Mesenteric fat pad (tissue), 1 donor: ENCODE measurements at regions not wholly inside any gene's neighbourhood (a gene's known extent, or its start where the extent isn't known, plus 50 kb on each side); places are given as distances from the start of the nearest gene placed in this dataset.
"Not testable (repeated sequence)": the region's sequence is repeated elsewhere in the genome, so short reads cannot be mapped to it uniquely, and the experiment has no call there.

ENCODE experiments used
- DNase-seq: peaks from one replicate; pipeline ENCODE4 v3.0.0-alpha.2; 2020; ENCODE audit warnings: low spot score
- donor health status: DM: yes; HTN: yes; CAD: no.

DNA sequence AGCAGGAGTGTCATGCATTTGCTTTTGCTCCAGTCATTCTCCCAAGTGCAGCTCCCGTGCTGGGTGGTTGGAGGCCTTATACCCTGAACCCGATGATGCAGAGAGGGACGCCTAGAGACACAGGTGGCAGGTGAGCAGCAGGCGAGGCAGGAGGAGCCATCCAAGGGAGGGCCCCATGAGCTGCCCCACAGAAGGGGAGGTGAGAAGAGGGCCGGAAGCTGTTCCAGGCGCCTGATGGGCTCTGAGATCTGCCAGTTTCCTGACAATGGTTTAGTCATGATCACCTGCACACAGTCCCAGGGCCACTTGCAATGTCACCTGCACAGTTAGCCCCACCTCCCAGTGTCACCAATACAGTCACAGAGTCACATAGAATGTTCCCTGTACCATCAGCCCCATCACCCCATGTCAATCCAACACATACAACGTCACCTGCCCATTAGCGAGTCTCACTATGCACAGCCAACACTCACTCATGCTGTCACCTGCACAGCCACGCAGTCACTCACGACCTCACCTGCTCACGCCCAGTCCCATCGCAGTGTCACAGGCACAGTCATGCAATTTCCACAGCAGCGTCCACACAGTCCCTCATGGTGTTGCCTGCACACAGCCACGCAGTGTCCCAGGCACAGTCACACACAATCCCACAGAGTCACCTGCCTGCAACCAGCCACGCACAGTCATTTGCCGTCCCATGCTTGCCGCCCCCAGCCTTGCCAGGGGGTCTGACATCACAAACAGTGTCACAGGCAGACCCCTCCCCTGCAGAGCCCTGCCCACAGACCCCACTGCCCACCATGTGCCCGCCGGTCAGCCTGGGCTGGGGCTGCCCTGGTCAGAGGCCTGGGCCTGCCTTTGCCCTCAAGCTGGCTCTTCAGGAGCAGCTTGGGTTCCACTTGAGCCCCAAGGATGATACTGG is 113.4 kb downstream of the LHX2 start:
- no peak for DNase-seq

DNA sequence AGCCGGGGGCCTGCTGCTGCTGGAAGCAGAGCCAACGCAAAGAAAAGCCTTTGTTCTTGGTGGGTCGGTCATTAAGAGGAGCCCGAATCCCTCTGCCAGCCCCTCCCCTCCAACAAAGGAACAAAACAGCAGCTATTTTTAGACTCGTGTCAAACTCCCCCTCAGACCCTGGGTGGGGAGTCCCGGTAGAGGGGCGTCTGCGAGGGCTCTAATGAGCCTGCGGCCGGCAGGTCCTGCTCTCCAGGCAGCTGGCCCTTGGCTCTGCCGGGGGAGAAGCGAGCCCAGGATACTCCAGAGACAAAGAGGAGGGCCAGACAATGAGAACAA is 114.0 kb downstream of the LHX2 start:
- DNase-seq, result no peak

GRCh38 chr9:124126648-124127646 is 115.4 kb downstream of the LHX2 start:
- DNase-seq, result peak; percentile 91

- no peak for DNase-seq
Measured at GRCh38 chr9:124128568-124129166, 117.1 kb downstream of the LHX2 start.

DNA sequence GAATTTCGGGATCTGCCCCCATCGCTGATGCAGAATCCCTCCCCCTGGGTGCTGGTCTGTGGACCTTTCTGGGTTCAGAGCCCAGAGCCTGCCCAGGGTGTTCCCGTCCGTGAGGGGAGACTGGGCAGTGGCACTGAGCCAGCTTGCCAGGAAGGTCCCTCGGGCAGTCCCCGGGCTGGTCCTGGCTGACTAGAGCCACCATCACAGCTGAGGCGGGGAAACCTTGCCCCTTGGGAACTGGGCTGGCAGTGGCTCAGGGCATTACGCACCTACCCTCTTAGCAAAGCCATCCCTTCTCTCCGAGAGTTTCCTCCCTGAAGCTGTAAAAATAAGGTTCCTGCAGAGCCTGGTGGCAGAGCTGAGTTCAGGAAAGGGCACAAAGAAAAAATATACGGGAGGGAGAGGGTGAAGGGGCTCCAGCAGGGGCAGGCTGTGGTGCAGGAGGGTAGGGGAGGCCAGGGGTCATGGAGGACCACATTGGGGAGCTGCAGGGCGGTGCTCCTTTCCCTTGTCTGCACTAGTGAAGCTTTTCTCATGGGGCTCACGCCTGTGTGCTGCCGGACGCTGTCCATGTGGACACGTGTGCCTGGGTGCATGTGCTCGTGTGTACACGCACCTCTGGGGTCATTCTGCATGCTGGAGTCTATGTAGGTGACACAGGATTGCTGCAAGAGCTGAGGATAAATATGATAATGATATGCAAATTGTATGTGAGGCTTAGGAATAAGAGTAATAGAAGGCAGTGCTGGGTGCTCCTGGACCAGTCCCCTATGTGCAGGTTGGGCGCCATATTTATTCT is 118.9 kb downstream of the LHX2 start:
- no peak for DNase-seq

DNA sequence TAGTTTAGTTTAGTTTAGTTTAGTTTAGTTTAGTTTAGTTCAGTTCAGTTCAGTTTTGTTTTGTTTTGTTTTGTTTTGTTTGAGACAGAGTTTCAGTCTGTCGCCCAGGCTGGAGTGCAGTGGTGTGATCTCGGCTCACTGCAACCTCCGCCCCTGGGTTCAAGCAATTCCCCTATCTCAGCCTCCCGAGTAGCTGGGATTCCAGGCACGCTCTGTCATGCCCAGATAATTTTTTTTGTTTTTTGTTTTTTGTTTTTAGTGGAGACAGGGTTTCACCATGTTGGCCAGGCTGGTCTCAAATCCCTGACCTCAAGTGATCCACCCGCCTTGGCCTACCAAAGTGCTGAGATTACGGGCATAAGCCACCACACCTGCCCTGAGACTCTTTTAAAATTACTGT is 120.0 kb downstream of the LHX2 start:
- not testable (repeated sequence) for DNase-seq

GRCh38 chr9:124132671-124133147 is 121.1 kb downstream of the LHX2 start:
- no peak for DNase-seq

DNA sequence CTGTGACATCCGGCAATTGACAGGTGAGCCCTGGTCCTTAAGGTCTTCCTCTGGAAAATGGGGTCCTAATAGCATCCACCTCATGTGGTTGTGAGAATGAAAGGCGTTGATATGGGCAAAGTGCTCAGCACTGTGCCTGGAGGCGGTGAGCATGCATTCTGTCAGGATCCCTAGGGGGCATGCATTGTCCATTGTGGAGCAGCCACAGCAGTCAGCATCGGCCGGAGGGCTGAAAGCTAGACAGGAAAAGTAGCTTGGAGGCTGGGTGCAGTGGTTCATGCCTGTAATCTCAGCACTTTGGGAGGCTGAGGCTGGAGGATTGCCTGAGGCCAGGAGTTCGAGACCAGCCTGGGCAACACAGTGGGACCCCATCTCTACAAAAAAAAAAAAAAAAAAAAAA is 122.2 kb downstream of the LHX2 start:
- DNase-seq, result no peak

GRCh38 chr9:124134526-124134925 is 123.0 kb downstream of the LHX2 start:
- no peak for DNase-seq

- DNase-seq, result no peak
Measured at GRCh38 chr9:124135813-124136365, 121.9 kb upstream of the NEK6 start.

DNA sequence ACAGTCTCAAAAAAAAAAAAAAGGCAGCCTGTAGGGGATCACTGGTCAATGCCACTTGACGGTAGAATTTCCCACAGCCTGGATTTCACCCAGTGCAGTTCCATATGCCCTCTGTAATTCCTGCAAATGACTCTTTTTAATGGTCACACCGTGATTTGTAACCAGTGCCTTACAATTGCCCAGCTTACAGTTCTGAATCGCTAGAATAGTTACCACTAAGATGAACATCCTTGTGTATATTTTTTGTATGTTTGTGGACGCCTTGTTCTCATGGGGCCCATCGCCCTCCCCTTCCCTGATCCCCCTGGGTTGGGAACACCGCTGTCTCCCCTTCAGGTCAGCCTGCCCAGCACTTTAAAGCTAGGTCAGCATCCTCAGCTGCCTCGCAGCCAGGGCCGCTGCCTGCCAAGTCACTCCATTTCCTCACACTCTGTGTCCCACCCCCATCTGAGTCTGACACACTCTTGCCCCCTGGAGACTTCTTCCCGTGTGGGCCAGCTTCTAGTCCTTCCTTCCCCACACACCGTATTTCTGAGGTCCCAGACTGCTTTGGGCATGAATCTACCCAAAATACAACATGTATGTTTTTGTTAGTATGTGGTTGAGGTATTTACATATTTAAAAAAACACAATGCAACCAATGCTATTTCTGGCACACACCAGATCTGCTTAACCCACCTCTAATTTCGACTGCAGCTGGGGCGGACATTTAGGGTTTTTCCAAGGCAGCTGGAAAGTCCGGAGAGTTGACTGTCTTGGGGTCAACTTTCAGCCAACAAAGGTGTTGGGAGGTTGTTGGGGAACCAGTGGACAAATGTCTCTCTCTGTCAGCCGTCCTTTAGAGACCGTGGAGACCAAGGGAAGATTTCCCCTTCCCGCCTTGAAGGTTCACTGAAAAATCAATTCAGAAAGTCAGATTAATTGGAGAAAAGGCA is 120.5 kb upstream of the NEK6 start:
- DNase-seq, result no peak

DNA sequence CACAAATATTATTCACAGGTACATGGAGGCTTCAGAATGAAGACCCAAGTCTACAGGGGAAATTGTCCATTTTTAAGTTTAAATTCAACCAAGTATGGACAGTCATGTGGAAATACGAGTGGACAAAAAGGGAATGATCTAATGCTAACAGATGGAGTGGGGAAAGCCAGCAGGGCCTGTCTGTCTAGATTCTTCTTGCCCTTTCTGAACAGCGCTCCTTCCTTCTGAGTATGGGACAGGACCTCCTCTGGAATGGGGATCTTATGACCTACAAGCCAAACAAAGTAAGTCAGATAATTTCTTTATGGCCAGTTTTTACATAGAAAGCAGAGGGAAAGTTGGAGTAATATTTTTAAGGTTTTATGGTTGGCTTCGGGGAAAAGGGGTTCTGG is 119.8 kb upstream of the NEK6 start:
- DNase-seq, result no peak

GRCh38 chr9:124139001-124139400 is 118.7 kb upstream of the NEK6 start:
- DNase-seq, result no peak

GRCh38 chr9:124140941-124141568 is 116.7 kb upstream of the NEK6 start:
- no peak for DNase-seq

GRCh38 chr9:124144561-124145123 is 113.1 kb upstream of the NEK6 start:
- DNase-seq, result not testable (repeated sequence)

GRCh38 chr9:124146031-124146561 is 111.7 kb upstream of the NEK6 start:
- DNase-seq, result no peak

- no peak for DNase-seq
Measured at GRCh38 chr9:124149992-124150391, 107.8 kb upstream of the NEK6 start.

- DNase-seq, result no peak
Measured at GRCh38 chr9:124163760-124164255, 93.9 kb upstream of the NEK6 start.
